Spinal cord (tissue), 10 donors: ENCODE measurements at regions not wholly inside any gene's neighbourhood (a gene's known extent, or its start where the extent isn't known, plus 50 kb on each side); places are given as distances from the start of the nearest gene placed in this dataset. TPM values are rescaled to one million over a fixed set of nuclear protein-coding genes. Genes with fewer than 3 reads are reported as not detected.

Experiments used
- DNase-seq, 6 donors: peaks; one replicate each; pipeline versions ENCODE4 v3.0.0 to v3.0.0-alpha.2; 2013 to 2015; ENCODE audit warnings: low spot score in 6 of 6, low read depth in 4 of 6
- H3K27ac ChIP-seq: one replicate; pipeline ENCODE4 v1.5.1; 2013; ENCODE audit warnings: low read depth, low read length, control low read depth
- H3K27me3 ChIP-seq: one replicate; pipeline ENCODE4 v1.6.1; 2013; ENCODE audit warnings: low read length; ENCODE audit not compliant: control insufficient read depth, insufficient read depth
- H3K36me3 ChIP-seq: one replicate; pipeline ENCODE4 v1.6.1; 2013; ENCODE audit warnings: low read length; ENCODE audit not compliant: control insufficient read depth, insufficient read depth
- H3K4me1 ChIP-seq: one replicate; pipeline ENCODE4 v1.6.1; 2013; ENCODE audit warnings: low read length; ENCODE audit not compliant: control insufficient read depth, insufficient read depth
- H3K4me3 ChIP-seq: one replicate; pipeline ENCODE4 v1.5.1; 2013; ENCODE audit warnings: low read depth, low read length, control low read depth
- H3K9me3 ChIP-seq: one replicate; pipeline ENCODE4 v1.6.1; 2013; ENCODE audit warnings: low read length; ENCODE audit not compliant: control insufficient read depth, insufficient read depth
- WGBS: methylation state at CpG from one replicate; pipeline ENCODE4 v1.1.5; 2013; ENCODE audit warnings: missing lambda C conversion rate; ENCODE audit not compliant: insufficient coverage; 5-methylcytosine and 5-hydroxymethylcytosine counted together
- small RNA-seq: library from RNA; depleted of rRNA; stranded (forward); fragments of <200 nt; gene quantifications from one replicate; pipeline ENCODE3, GENCODE V24; 2014; ENCODE audit warnings: low replicate concordance
- donor health status: healthy.

DNA sequence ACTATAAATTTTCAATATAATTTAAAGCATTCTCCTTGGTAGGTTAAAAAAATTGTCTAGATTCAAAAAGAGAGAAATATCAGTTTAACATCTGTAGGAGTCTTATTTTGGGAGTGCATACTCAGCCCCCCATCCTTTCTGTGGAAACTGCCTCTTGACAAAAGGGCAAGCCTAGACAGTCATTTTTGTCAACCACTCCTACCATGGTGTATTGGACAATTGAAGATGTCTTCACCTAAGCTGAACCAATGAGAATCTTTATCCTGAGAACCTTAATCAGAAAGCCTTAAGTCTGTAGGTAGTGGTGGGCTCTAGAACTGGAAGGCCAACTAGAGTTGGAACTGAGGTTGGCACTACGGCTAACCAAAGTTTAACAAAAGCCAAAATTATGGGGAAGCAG, 65.7 kb upstream of the MED13 start:
- no peaks in the 10 kb centered on the region for H3K36me3 ChIP-seq
- WGBS: 80% methylated on average over 1 of the region's 1 CpG
- no peaks in the 10 kb centered on the region for H3K27me3 ChIP-seq
- no peaks in the 10 kb centered on the region for H3K4me1 ChIP-seq
- H3K9me3 ChIP-seq: no peaks in the 10 kb centered on the region
- H3K4me3 ChIP-seq: no peak overlapping the region
- no peak overlapping the region for H3K27ac ChIP-seq
- no peak for DNase-seq

- no peaks in the 10 kb centered on the region for H3K4me1 ChIP-seq
- DNase-seq: no peak
- no peaks in the 10 kb centered on the region for H3K36me3 ChIP-seq
- WGBS: 100% methylated on average over 1 of the region's 3 CpGs
- H3K4me3 ChIP-seq: no peak overlapping the region
- no peaks in the 10 kb centered on the region for H3K9me3 ChIP-seq
- H3K27me3 ChIP-seq: no peaks in the 10 kb centered on the region
- no peak overlapping the region for H3K27ac ChIP-seq
Observed at GRCh38 chr17:62126292-62126691, 61.2 kb upstream of the MED13 start.

DNA sequence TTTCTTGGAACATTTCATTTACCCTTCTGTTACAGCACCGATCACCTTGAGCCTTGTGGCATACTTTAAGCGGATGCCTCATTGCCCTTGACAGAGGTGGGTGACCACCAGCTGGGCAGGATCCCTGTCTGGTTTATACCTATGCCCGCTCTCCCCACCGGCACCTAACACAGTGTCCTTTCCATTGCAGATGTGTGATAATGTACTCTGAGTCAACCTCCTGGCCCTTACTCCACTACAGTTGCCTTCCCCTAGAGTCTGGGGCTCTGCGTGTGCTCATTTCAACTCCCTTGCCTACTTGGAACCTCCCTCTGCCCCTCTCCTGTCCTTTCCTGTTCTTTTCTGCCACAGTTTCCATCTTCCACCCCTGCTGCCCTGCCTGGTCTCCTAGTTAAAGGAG, 60.2 kb upstream of the MED13 start:
- WGBS: 98% methylated on average over 3 of the region's 5 CpGs
- Histone ChIP-seq H3K27me3 (no peaks in the 10 kb centered on the region), H3K4me1 (no peaks in the 10 kb centered on the region), H3K9me3 (no peaks in the 10 kb centered on the region), H3K4me3 (no peak overlapping the region), H3K36me3 (no peaks in the 10 kb centered on the region), H3K27ac (no peak overlapping the region)
- no peak for DNase-seq

- H3K9me3 ChIP-seq: no peaks in the 10 kb centered on the region
- 92% methylated on average over 1 of the region's 4 CpGs for WGBS
- DNase-seq: no peak
Observed at GRCh38 chr17:62121025-62121730, 56.1 kb upstream of the MED13 start.

GRCh38 chr17:62119373-62119772, 54.3 kb upstream of the MED13 start:
- Histone ChIP-seq H3K9me3 (no peaks in the 10 kb centered on the region), H3K27me3 (no peaks in the 10 kb centered on the region), H3K4me1 (no peaks in the 10 kb centered on the region), H3K27ac (no peak overlapping the region), H3K4me3 (no peak overlapping the region), H3K36me3 (no peaks in the 10 kb centered on the region)
- no CpG with 5 or more reads among the region's 2 CpGs for WGBS
- DNase-seq: no peak

More at GRCh38 chr17:62121025-62121730, 56.1 kb upstream of the MED13 start:
- H3K4me1 ChIP-seq: no peaks in the 10 kb centered on the region
- H3K27ac ChIP-seq: no peak overlapping the region
- no peak overlapping the region for H3K4me3 ChIP-seq
- no peaks in the 10 kb centered on the region for H3K27me3 ChIP-seq
- no peaks in the 10 kb centered on the region for H3K36me3 ChIP-seq

Small RNAs in the stretch of these regions (small RNA-seq; reads per million reads assigned to genes)
- not detected for gene RF00019
